Endothelial cell of umbilical vein (primary cell): ENCODE measurements at regions not wholly inside any gene's neighbourhood (a gene's known extent, or its start where the extent isn't known, plus 50 kb on each side); places are given as distances from the start of the nearest gene placed in this dataset.
"Not testable (repeated sequence)": the region's sequence is repeated elsewhere in the genome, so short reads cannot be mapped to it uniquely, and the experiment has no call there.

ENCODE experiments used
- POLR2A ChIP-seq: IDR thresholded peaks from 2 replicates; pipeline ENCODE4 v1.6.1; 2012; ENCODE audit warnings: low read depth, mild to moderate bottlenecking, control low read depth, low read length
- TF ChIP-seq, protein P1 (sequence below), 2 donors: IDR thresholded peaks; 1 replicate in 1 of 2; 2 replicates in 1 of 2; pipeline ENCODE4 v1.5.1; 2011; ENCODE audit warnings: low read length in 2 of 2, mild to moderate bottlenecking in 2 of 2, moderate library complexity in 2 of 2, control low read depth in 1 of 2, inconsistent platforms in 1 of 2, low read depth in 1 of 2; ENCODE audit not compliant: insufficient read depth in 1 of 2; ENCODE audit errors: extremely low read depth in 1 of 2

DNA sequence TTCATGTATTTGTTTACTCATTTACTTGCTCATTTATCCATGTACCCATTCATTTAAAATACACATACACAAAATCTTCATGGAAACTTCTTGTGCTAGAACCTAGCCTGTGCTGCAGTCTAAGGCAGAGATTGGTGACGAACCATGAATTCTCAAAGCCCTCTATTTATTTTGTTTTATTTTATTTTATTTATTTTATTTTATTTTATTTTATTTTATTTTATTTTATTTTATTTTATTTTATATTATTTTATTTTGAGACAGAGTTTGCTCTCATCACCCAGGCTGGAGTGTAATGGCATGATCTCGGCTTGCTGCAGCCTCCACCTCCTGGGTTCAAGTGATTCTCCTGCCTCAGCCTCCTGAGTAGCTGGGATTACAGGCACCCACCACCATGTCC is 334.9 kb upstream of the PAPPA start:
- TF ChIP-seq, protein P1, sequence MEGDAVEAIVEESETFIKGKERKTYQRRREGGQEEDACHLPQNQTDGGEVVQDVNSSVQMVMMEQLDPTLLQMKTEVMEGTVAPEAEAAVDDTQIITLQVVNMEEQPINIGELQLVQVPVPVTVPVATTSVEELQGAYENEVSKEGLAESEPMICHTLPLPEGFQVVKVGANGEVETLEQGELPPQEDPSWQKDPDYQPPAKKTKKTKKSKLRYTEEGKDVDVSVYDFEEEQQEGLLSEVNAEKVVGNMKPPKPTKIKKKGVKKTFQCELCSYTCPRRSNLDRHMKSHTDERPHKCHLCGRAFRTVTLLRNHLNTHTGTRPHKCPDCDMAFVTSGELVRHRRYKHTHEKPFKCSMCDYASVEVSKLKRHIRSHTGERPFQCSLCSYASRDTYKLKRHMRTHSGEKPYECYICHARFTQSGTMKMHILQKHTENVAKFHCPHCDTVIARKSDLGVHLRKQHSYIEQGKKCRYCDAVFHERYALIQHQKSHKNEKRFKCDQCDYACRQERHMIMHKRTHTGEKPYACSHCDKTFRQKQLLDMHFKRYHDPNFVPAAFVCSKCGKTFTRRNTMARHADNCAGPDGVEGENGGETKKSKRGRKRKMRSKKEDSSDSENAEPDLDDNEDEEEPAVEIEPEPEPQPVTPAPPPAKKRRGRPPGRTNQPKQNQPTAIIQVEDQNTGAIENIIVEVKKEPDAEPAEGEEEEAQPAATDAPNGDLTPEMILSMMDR (IDR thresholded peaks at IDR 0.05; ENCODE audit: extremely low read depth in 1 of 2, insufficient read depth in 1 of 2, low read depth in 1 of 2, low read length in 2 of 2): not testable (repeated sequence)
- TF ChIP-seq POLR2A: not testable (repeated sequence)
